ENCODE measurements at regions not wholly inside any gene's neighbourhood (a gene's known extent, or its start where the extent isn't known, plus 50 kb on each side); places are given as distances from the start of the nearest gene placed in this dataset.

GRCh38 chr14:26773906-26774593 is 176.2 kb upstream of the NOVA1 start:
- Histone ChIP-seq H3K4me2 (ENCODE audit: low read length) (no peak overlapping the region), H3K9ac (ENCODE audit: low read length) (no peak overlapping the region), H2AFZ (ENCODE audit: low read depth, low read length) (no peak overlapping the region), H3K36me3 (ENCODE audit: insufficient read depth, low read length) (no peaks in the 10 kb centered on the region), H3K79me2 (ENCODE audit: insufficient read depth, low read length) (no peaks in the 10 kb centered on the region), H3K27ac (ENCODE audit: low read depth, low read length) (no peak overlapping the region), H4K20me1 (ENCODE audit: insufficient read depth, low read length) (no peaks in the 10 kb centered on the region), H3K4me1 (ENCODE audit: insufficient read depth, low read length) (peaks cover 9% of the 10 kb centered on the region), H3K9me3 (ENCODE audit: insufficient read depth, low read depth, low read length) (no peaks in the 10 kb centered on the region), H3K4me3 (ENCODE audit: insufficient read depth, low read depth, low read length) (no peak overlapping the region), H3K27me3 (ENCODE audit: insufficient read depth, low read length) (no peaks in the 10 kb centered on the region)
- Mint-ChIP-seq H3K36me3 (ENCODE audit: low read depth, unreplicated experiment) (no peaks in the 10 kb centered on the region), H3K4me3 (ENCODE audit: unreplicated experiment) (no peak overlapping the region), H3K27ac (ENCODE audit: unreplicated experiment) (no peak overlapping the region), H3K4me1 (ENCODE audit: low read depth, unreplicated experiment) (peaks cover 16% of the 10 kb centered on the region), H3K9me3 (ENCODE audit: unreplicated experiment) (no peaks in the 10 kb centered on the region), H3K27me3 (ENCODE audit: low read depth, unreplicated experiment) (no peaks in the 10 kb centered on the region)
- TF ChIP-seq CTCF (IDR thresholded peaks at IDR 0.05; ENCODE audit: insufficient read depth, low read depth, low read length) (no peak), EZH2 (IDR thresholded peaks at IDR 0.05; ENCODE audit: insufficient read depth, low read length) (no peak)
- DNase-seq (ENCODE audit: low read depth) (no peak), FAIRE-seq (no peak)

GRCh38 chr14:26775765-26776563 is 178.1 kb upstream of the NOVA1 start:
- Mint-ChIP-seq H3K36me3 (ENCODE audit: low read depth, unreplicated experiment) (no peaks in the 10 kb centered on the region), H3K4me3 (ENCODE audit: unreplicated experiment) (peak overlapping the region; percentile 4), H3K27ac (ENCODE audit: unreplicated experiment) (peak overlapping the region; percentile 54), H3K9me3 (ENCODE audit: unreplicated experiment) (no peaks in the 10 kb centered on the region), H3K4me1 (ENCODE audit: low read depth, unreplicated experiment) (peaks cover 16% of the 10 kb centered on the region), H3K27me3 (ENCODE audit: low read depth, unreplicated experiment) (no peaks in the 10 kb centered on the region)
- DNase-seq (ENCODE audit: low read depth), result peak; percentile 75
- Histone ChIP-seq H3K27ac (ENCODE audit: low read depth, low read length) (peak overlapping the region; percentile 55), H4K20me1 (ENCODE audit: insufficient read depth, low read length) (no peaks in the 10 kb centered on the region), H3K36me3 (ENCODE audit: insufficient read depth, low read length) (no peaks in the 10 kb centered on the region), H3K9me3 (ENCODE audit: insufficient read depth, low read depth, low read length) (no peaks in the 10 kb centered on the region), H3K79me2 (ENCODE audit: insufficient read depth, low read length) (no peaks in the 10 kb centered on the region), H3K4me2 (ENCODE audit: low read length) (peak overlapping the region; percentile 67), H3K27me3 (ENCODE audit: insufficient read depth, low read length) (no peaks in the 10 kb centered on the region), H3K4me1 (ENCODE audit: insufficient read depth, low read length) (peaks cover 9% of the 10 kb centered on the region), H3K9ac (ENCODE audit: low read length) (peak overlapping the region; percentile 5), H3K4me3 (ENCODE audit: insufficient read depth, low read depth, low read length) (peak overlapping the region; percentile 37), H2AFZ (ENCODE audit: low read depth, low read length) (no peak overlapping the region)
- TF ChIP-seq CTCF (IDR thresholded peaks at IDR 0.05; ENCODE audit: insufficient read depth, low read depth, low read length), result no peak
- TF ChIP-seq EZH2 (IDR thresholded peaks at IDR 0.05; ENCODE audit: insufficient read depth, low read length), result no peak
- no peak for FAIRE-seq
